KBM-7 (cell line): ENCODE measurements at regions not wholly inside any gene's neighbourhood (a gene's known extent, or its start where the extent isn't known, plus 50 kb on each side); places are given as distances from the start of the nearest gene placed in this dataset.
"Not testable (repeated sequence)": the region's sequence is repeated elsewhere in the genome, so short reads cannot be mapped to it uniquely, and the experiment has no call there.

Experiments used
- DNase-seq: peaks from one replicate; pipeline ENCODE4 v3.0.0-alpha.2; 2015
- in situ Hi-C: fragments of 300-500 bp; cut with MboI; formaldehyde crosslinking; loops from 2 replicates; pipeline ENCODE4 v1.14.3; 2020; ENCODE audit warnings: low sequenced_read_pairs, low pct_unique_long_range_greater_than_20kb, mixed read lengths

- DNase-seq = not testable (repeated sequence)
Observed at GRCh38 chr12:42860331-42860730, 270.8 kb upstream of the PRICKLE1 start.

GRCh38 chr12:42859612-42860011 is 270.1 kb upstream of the PRICKLE1 start:
- no peak for DNase-seq
- in situ Hi-C loops = no loop called here

More at GRCh38 chr12:42860331-42860730, 270.8 kb upstream of the PRICKLE1 start:
- in situ Hi-C loops = not testable (repeated sequence)

GRCh38 chr12:42857106-42857505 is 267.6 kb upstream of the PRICKLE1 start:
- no peak for DNase-seq
- in situ Hi-C loops = no loop called here

GRCh38 chr12:42855362-42855950 is 265.9 kb upstream of the PRICKLE1 start:
- DNase-seq = no peak
- in situ Hi-C loops = no loop called here

- DNase-seq = no peak
- in situ Hi-C loops = no loop called here
Observed at GRCh38 chr12:42854826-42855225, 265.3 kb upstream of the PRICKLE1 start.

GRCh38 chr12:42854208-42854607 is 264.7 kb upstream of the PRICKLE1 start:
- in situ Hi-C loops = no loop called here
- DNase-seq = no peak

GRCh38 chr12:42853370-42854140 is 264.0 kb upstream of the PRICKLE1 start:
- in situ Hi-C loops = no loop called here
- no peak for DNase-seq

- no peak for DNase-seq
- in situ Hi-C loops = no loop called here
Observed at GRCh38 chr12:42846782-42847181, 257.2 kb upstream of the PRICKLE1 start.

- in situ Hi-C loops = no loop called here
- no peak for DNase-seq
Observed at GRCh38 chr12:42834062-42834461, 244.5 kb upstream of the PRICKLE1 start.

- DNase-seq = no peak
Observed at GRCh38 chr12:42828836-42829235, 239.3 kb upstream of the PRICKLE1 start.

GRCh38 chr12:42824327-42824726 is 234.8 kb upstream of the PRICKLE1 start:
- DNase-seq = no peak
- in situ Hi-C loops = no loop called here

More at GRCh38 chr12:42828836-42829235, 239.3 kb upstream of the PRICKLE1 start:
- in situ Hi-C loops = no loop called here

GRCh38 chr12:42823679-42824078 is 234.1 kb upstream of the PRICKLE1 start:
- DNase-seq = no peak
- in situ Hi-C loops = no loop called here

GRCh38 chr12:42819846-42820245 is 230.3 kb upstream of the PRICKLE1 start:
- no peak for DNase-seq
- in situ Hi-C loops = no loop called here

- in situ Hi-C loops = no loop called here
- no peak for DNase-seq
Observed at GRCh38 chr12:42815068-42815467, 225.5 kb upstream of the PRICKLE1 start.

GRCh38 chr12:42812871-42813270 is 223.3 kb upstream of the PRICKLE1 start:
- in situ Hi-C loops = no loop called here
- no peak for DNase-seq

GRCh38 chr12:42812086-42812485 is 222.5 kb upstream of the PRICKLE1 start:
- DNase-seq = no peak
- in situ Hi-C loops = no loop called here

GRCh38 chr12:42810006-42810405 is 220.5 kb upstream of the PRICKLE1 start:
- no peak for DNase-seq
- in situ Hi-C loops = no loop called here

- in situ Hi-C loops = no loop called here
Observed at GRCh38 chr12:42809226-42809625, 219.7 kb upstream of the PRICKLE1 start.

GRCh38 chr12:42807766-42808165 is 218.2 kb upstream of the PRICKLE1 start:
- in situ Hi-C loops = no loop called here
- no peak for DNase-seq

More at GRCh38 chr12:42809226-42809625, 219.7 kb upstream of the PRICKLE1 start:
- DNase-seq = no peak

- no peak for DNase-seq
- in situ Hi-C loops = no loop called here
Observed at GRCh38 chr12:42807251-42807650, 217.7 kb upstream of the PRICKLE1 start.

GRCh38 chr12:42804928-42805327 is 215.4 kb upstream of the PRICKLE1 start:
- DNase-seq = no peak
- in situ Hi-C loops = no loop called here
